AG04449 (cell line): ENCODE measurements at regions not wholly inside any gene's neighbourhood (a gene's known extent, or its start where the extent isn't known, plus 50 kb on each side); places are given as distances from the start of the nearest gene placed in this dataset.
A peak's percentile ranks its signal among the peaks of the same experiment; 100 is the strongest.
"Not testable (repeated sequence)": the region's sequence is repeated elsewhere in the genome, so short reads cannot be mapped to it uniquely, and the experiment has no call there.

Experiments
- CTCF ChIA-PET: fragments of 350-600 bp; formaldehyde crosslinking; extraction: SDS; loops from one replicate; lab custom pipeline; 2021; ENCODE audit warnings: antibody characterized with exemption; lab: Yijun Ruan, JAX
- POLR2A ChIA-PET: fragments of 400-600, 350-600 bp; formaldehyde crosslinking; extraction: SDS; loops from one replicate; lab custom pipeline; 2020; ENCODE audit warnings: antibody characterized with exemption, inconsistent platforms; lab: Yijun Ruan, JAX
- DNase-seq: peaks from one replicate; pipeline ENCODE4 v3.0.0-alpha.2; 2010; ENCODE audit warnings: low read depth, low spot score
- H3K4me3 ChIP-seq: 2 replicates; pipeline ENCODE4 v1.5.1; 2011; ENCODE audit warnings: low read depth, mild to moderate bottlenecking, control low read depth, low read length
- TF ChIP-seq, protein P1 (sequence below): IDR thresholded peaks from one replicate; pipeline ENCODE4 v1.5.1; 2011; ENCODE audit warnings: mild to moderate bottlenecking, moderate library complexity, low read length, control low read depth, inconsistent platforms; ENCODE audit not compliant: insufficient read depth; ENCODE audit errors: missing control alignments

DNA sequence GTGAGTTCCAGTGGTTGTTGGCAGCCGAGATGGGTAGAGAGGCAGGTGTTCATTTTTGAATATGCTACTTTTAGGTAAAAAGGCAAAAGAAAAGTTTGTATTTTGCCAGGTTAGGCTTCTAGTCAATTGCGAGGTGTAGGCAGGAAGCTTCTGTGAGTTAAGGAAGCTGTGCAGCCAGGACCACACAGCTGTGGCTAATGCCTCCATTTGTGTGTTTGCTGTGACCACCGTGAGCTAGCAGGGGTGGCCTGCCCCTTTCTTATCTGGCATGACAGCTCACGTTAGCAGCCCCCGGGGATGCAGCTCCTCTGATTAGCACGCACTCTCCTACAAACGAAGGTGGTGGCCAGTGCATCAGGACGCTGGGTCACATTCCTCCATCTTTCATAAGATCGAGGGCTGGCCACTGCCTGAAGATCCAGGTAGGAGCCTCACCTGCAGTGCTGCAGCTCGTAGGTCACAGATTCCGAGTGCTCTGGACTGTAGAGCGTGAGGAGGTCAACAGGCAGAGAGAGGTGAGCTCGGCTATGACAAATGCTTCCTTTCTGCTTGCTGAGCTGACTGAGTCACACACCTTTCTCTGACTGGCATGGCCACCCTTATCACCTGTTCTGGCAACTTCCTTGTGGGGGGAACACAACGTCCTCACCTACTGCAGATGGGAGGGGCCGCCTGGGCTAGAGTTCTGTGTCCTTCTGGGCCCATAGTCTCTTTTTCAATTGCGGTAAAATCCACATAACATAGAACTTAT is 244.4 kb downstream of the HS3ST3B1 start:
- CTCF ChIA-PET = interaction anchor here (1.1 kb wide), 1 partner anchor 10 kb away, joined by 3 read pairs; no protein-coding TSS in a partner anchor
- TF ChIP-seq, protein P1, sequence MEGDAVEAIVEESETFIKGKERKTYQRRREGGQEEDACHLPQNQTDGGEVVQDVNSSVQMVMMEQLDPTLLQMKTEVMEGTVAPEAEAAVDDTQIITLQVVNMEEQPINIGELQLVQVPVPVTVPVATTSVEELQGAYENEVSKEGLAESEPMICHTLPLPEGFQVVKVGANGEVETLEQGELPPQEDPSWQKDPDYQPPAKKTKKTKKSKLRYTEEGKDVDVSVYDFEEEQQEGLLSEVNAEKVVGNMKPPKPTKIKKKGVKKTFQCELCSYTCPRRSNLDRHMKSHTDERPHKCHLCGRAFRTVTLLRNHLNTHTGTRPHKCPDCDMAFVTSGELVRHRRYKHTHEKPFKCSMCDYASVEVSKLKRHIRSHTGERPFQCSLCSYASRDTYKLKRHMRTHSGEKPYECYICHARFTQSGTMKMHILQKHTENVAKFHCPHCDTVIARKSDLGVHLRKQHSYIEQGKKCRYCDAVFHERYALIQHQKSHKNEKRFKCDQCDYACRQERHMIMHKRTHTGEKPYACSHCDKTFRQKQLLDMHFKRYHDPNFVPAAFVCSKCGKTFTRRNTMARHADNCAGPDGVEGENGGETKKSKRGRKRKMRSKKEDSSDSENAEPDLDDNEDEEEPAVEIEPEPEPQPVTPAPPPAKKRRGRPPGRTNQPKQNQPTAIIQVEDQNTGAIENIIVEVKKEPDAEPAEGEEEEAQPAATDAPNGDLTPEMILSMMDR = no peak
- DNase-seq = no peak
- POLR2A ChIA-PET = no interaction called here
- H3K4me3 ChIP-seq = no peak overlapping the region

DNA sequence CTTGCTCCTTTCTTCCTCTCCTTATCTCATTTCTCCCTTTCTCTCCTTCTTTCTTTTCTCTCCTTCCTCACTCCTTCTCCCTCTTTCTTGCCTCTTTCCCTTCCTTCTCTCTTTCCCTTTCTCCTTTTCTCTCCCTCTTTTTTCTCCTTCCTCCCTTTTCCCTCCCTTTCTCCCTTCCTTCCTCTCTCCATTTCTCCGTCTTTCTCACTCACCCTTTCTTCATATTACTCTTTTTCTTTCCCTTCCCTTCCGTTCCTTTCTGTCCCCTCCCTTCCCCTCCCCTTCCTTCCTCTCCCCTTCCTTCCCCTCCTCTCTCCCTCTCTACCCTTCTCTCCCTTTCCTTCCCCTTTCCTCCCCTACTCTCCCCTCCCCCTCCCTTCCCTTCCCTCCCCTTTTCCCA is 240.8 kb downstream of the HS3ST3B1 start:
- ChIA-PET POLR2A (no interaction called here), CTCF (no interaction called here)
- no peak for DNase-seq
- H3K4me3 ChIP-seq = no peak overlapping the region
- TF ChIP-seq, protein P1 = no peak

DNA sequence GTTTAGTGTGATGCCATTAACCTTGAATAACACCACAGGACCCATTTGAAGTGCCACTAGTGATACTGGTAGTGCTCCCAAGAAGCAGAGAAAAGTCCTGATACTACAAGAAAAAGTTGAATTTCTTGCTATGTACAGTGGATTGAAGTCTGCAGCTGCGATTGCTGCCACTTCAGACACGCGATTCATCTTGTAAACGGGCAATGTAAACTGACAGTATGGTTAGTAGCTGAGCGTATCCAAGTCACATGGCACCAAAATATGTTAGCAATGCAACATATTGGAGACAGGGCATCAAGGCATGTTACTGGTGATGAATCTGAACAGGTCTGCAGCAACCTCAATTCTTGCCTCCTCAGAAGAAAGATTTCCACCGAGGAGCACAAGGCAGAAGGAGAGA is 238.9 kb downstream of the HS3ST3B1 start:
- POLR2A ChIA-PET = no interaction called here
- CTCF ChIA-PET = no interaction called here
- TF ChIP-seq, protein P1 = no peak
- H3K4me3 ChIP-seq = no peak overlapping the region
- DNase-seq = no peak

DNA sequence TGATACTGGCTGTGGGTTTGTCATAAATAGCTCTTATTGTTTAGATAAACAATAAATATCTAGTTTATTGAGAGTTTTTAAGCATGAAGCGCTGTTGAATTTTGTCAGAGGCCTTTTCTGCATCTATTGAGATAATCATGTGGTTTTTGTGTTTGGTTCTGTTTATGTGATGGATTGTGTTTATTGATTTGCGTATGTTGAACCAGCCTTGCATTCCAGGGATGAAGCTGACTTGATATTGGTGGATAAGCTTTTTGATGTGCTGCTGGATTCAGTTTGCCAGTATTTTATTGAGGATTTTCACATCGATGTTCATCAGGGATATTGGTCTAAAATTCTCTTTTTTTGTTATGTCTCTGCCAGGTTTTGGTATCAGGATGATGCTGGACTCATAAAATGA is 231.4 kb downstream of the HS3ST3B1 start:
- CTCF ChIA-PET, DNase-seq, POLR2A ChIA-PET, H3K4me3 ChIP-seq: not testable (repeated sequence)

DNA sequence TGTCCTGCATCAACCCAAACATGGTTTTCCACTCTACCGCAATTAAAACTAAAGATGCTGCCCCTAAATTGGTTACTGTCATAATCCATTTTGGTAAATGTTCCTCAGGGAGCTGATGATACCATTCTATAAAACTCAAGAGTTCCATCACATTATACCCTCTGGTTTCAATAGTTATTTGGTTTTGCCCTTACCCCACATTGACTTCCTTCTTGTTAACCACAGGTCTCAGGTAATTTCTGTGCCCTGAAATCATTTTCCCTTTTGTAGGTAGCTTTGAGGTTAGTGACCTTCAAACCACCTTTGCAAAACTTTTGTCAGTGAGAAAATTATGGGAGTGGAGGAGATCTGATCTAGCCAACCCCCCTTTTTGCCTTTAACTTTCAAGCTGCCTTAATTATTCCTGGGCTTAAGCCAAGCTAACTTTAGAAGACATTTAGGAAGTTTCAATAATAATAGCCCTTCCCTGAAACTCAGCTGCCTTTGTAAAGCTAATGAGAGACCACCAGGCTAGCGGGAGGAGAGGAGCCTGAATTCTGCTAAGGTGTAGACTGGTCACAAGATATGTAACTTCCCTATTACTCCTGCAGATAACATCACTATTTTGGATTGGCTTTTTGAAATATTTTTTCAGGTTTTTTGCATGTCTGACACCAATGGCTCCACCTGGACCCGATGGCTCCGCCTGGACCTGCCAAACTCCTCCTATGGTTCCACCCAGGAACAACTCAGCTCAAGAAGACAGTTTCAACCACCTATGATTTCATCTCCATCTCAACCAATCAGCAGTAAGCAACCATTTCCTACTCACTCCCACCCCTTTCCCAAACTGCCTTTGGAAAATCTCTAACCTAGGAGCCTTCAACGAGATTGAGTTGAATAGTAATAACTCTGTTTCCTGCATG is 224.9 kb downstream of the HS3ST3B1 start:
- POLR2A ChIA-PET = no interaction called here
- DNase-seq = no peak
- H3K4me3 ChIP-seq = no peak overlapping the region
- TF ChIP-seq, protein P1 = no peak
- CTCF ChIA-PET = interaction anchor here (0.8 to 1.3 kb wide), 2 partner anchors 8 to 9 kb away, joined by 3 read pairs; no protein-coding TSS in a partner anchor

DNA sequence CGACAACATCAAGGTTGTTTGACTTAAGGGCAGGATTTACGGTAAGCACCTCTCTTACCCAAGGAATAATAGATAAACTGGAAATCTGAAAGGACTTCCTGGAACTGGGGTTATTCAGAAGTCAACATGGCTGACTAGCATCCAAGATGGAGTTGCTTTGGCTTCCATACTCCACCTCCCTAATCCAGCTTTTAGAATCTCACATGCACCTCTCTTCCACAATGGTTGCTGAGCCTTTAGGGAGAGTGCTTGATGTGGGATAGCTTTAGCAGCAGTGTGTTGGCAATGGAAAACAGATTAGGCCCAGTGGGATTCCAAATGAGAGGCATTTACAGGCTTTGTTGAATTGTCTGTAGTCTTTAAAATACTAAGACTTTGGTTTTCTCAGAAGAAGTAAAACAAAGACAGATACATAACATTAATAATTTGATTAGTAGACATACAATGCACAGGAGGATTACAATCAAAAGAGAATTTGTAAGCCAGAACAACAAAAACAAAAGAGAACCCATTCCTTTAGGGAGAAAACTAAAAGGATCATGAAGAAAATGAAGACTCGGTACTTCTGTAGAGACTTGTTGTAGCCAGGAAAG is 222.0 kb downstream of the HS3ST3B1 start:
- TF ChIP-seq, protein P1 = no peak
- H3K4me3 ChIP-seq = no peak overlapping the region
- ChIA-PET CTCF (interaction anchor here (0.6 kb wide), 1 partner anchor 403 kb away, joined by 3 read pairs; no protein-coding TSS in a partner anchor), POLR2A (no interaction called here)
- DNase-seq = no peak

DNA sequence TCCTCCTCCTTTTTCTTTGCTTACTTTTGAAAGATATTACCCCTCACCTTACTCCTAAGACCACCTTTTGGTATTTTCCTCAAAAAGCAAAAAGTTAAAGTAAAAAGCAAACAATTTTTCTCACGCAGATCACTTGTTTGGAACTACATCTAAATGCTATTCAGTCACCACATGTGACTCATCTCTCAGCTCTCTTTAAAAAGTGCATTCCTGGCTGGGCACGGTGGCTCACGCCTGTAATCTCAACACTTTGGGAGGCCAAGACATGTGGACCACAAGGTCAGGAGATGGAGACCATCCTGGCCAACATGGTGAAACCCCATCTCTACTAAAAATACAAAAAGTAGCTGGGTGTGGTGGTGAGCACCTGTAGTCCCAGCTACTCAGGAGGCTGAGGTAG is 218.0 kb downstream of the HS3ST3B1 start:
- peak; percentile 12 for DNase-seq
- POLR2A ChIA-PET, H3K4me3 ChIP-seq: not testable (repeated sequence)
- CTCF ChIA-PET = interaction anchor here (1.7 kb wide), 1 partner anchor 408 kb away, joined by 3 read pairs; no protein-coding TSS in a partner anchor
